Liver (tissue), 8 donors: ENCODE measurements at regions not wholly inside any gene's neighbourhood (a gene's known extent, or its start where the extent isn't known, plus 50 kb on each side); places are given as distances from the start of the nearest gene placed in this dataset.

Source experiments
- DNase-seq: peaks from one replicate; pipeline ENCODE4 v3.0.0-alpha.2; 2017; ENCODE audit warnings: low spot score
- H3K27ac ChIP-seq, 2 donors: one replicate each; pipeline ENCODE4 v1.7.0; 2013; ENCODE audit warnings: inconsistent platforms in 2 of 2, low read length in 2 of 2, control low read depth in 1 of 2, low read depth in 1 of 2, mild to moderate bottlenecking in 1 of 2
- H3K27me3 ChIP-seq, 4 donors: one replicate each; pipeline versions ENCODE4 v1.6.1 to v1.7.0; 2013; ENCODE audit warnings: low read length in 3 of 4, inconsistent platforms in 1 of 4, mild to moderate bottlenecking in 1 of 4, moderate library complexity in 1 of 4; ENCODE audit not compliant: control insufficient read depth in 4 of 4, insufficient read depth in 4 of 4
- H3K36me3 ChIP-seq, 4 donors: one replicate each; pipeline versions ENCODE4 v1.6.1 to v1.7.0; 2013; ENCODE audit warnings: low read length in 3 of 4, mild to moderate bottlenecking in 3 of 4, low read depth in 1 of 4, moderate library complexity in 1 of 4; ENCODE audit not compliant: control insufficient read depth in 4 of 4, insufficient read depth in 3 of 4
- H3K4me1 ChIP-seq, 4 donors: one replicate each; pipeline versions ENCODE4 v1.6.1 to v1.7.0; 2013; ENCODE audit warnings: low read length in 3 of 4, mild to moderate bottlenecking in 3 of 4, moderate library complexity in 1 of 4; ENCODE audit not compliant: control insufficient read depth in 4 of 4, insufficient read depth in 4 of 4
- H3K4me3 ChIP-seq, 3 donors: one replicate each; pipeline versions ENCODE4 v1.6.1 to v1.7.0; 2013; ENCODE audit warnings: low read length in 3 of 3, control low read depth in 1 of 3, low read depth in 1 of 3, mild to moderate bottlenecking in 1 of 3
- H3K9ac ChIP-seq, 2 donors: one replicate each; pipeline ENCODE4 v1.7.0; 2013; ENCODE audit warnings: low read length in 2 of 2, mild to moderate bottlenecking in 2 of 2, moderate library complexity in 2 of 2, control low read depth in 1 of 2, low read depth in 1 of 2
- H3K9me3 ChIP-seq, 4 donors: one replicate each; pipeline versions ENCODE4 v1.6.1 to v1.7.0; 2013; ENCODE audit warnings: low read length in 3 of 4; ENCODE audit not compliant: control insufficient read depth in 4 of 4
- FOXA1 ChIP-seq: IDR thresholded peaks from 2 replicates; pipeline ENCODE4 v1.6.1; 2016; ENCODE audit warnings: antibody characterized with exemption
- GABPA ChIP-seq, 2 donors: IDR thresholded peaks in 1 of 2; conservative IDR thresholded peaks in 1 of 2; 2 replicates each; pipeline ENCODE4 v1.6.1; 2016; ENCODE audit warnings: antibody characterized with exemption in 2 of 2, mild to moderate bottlenecking in 1 of 2, moderate library complexity in 1 of 2
- HNF4A ChIP-seq, 2 donors: conservative IDR thresholded peaks; 2 replicates each; pipeline ENCODE4 v1.6.1; 2016; ENCODE audit warnings: antibody characterized with exemption in 2 of 2, mild to moderate bottlenecking in 2 of 2
- HNF4G ChIP-seq: IDR thresholded peaks from 2 replicates; pipeline ENCODE4 v1.6.1; 2016; ENCODE audit warnings: antibody characterized with exemption
- JUND ChIP-seq, 2 donors: IDR thresholded peaks; 2 replicates each; pipeline ENCODE4 v1.6.1; 2016; ENCODE audit warnings: antibody characterized with exemption in 2 of 2
- NR2F2 ChIP-seq: IDR thresholded peaks from 2 replicates; pipeline ENCODE4 v1.6.1; 2016; ENCODE audit warnings: antibody characterized with exemption
- RAD21 ChIP-seq, 2 donors: IDR thresholded peaks; 2 replicates each; pipeline ENCODE4 v1.6.1; 2016; ENCODE audit warnings: antibody characterized with exemption in 2 of 2, mild to moderate bottlenecking in 2 of 2
- RXRA ChIP-seq, 2 donors: IDR thresholded peaks; 2 replicates each; pipeline ENCODE4 v1.6.1; 2017 to 2018; ENCODE audit warnings: antibody characterized with exemption in 2 of 2, mild to moderate bottlenecking in 1 of 2
- SP1 ChIP-seq: IDR thresholded peaks from 2 replicates; pipeline ENCODE4 v1.6.1; 2018; ENCODE audit warnings: antibody characterized with exemption, mild to moderate bottlenecking
- YY1 ChIP-seq: IDR thresholded peaks from 2 replicates; pipeline ENCODE4 v1.6.1; 2016; ENCODE audit warnings: antibody characterized with exemption, mild to moderate bottlenecking
- WGBS: extraction: QIAGEN DNeasy Blood & Tissue Kit; methylation state at CpG from one replicate; pipeline ENCODE4 v1.1.7; 2013; 5-methylcytosine and 5-hydroxymethylcytosine counted together
- TF ChIP-seq, protein P1 (sequence below): IDR thresholded peaks from 2 replicates; pipeline ENCODE4 v1.6.1; 2016; ENCODE audit warnings: antibody characterized with exemption, mild to moderate bottlenecking
- TF ChIP-seq, protein P2 (sequence below): IDR thresholded peaks from 2 replicates; pipeline ENCODE4 v1.6.1; 2016; ENCODE audit warnings: antibody characterized with exemption
- TF ChIP-seq, protein P3 (sequence below): IDR thresholded peaks from 2 replicates; pipeline ENCODE4 v1.6.1; 2016; ENCODE audit warnings: antibody characterized with exemption
- TF ChIP-seq, protein P4 (sequence below): fragments of 150-350 bp; IDR thresholded peaks from 2 replicates; pipeline ENCODE4 v1.5.1; 2017; ENCODE audit warnings: improper control_type of control experiment, low read depth, low read length; ENCODE audit not compliant: missing input control
- donor health status: healthy.
- donor health status: healthy.
- donor health status: healthy.
- donor health status: healthy.
- donor health status: healthy.

DNA sequence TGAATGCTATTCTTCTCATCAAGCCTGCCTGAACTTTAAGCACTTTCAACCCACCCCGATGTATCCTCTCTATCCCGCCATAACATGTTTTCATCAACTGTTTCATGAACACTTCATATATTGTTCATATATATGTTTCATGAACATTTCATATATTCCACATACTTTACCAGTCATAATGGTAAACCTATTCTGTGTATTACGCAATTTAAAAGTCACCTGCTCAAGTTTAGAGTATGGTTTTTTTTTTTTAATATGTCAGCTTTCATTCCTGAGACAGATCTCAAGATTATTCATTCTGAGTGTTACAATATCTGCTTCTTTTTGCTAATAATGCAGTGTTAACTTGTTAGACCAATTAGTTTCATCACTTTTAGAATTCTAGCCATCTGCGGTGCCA is 140.7 kb downstream of the SIPA1L2 start (continued):
- TF ChIP-seq, protein P1, sequence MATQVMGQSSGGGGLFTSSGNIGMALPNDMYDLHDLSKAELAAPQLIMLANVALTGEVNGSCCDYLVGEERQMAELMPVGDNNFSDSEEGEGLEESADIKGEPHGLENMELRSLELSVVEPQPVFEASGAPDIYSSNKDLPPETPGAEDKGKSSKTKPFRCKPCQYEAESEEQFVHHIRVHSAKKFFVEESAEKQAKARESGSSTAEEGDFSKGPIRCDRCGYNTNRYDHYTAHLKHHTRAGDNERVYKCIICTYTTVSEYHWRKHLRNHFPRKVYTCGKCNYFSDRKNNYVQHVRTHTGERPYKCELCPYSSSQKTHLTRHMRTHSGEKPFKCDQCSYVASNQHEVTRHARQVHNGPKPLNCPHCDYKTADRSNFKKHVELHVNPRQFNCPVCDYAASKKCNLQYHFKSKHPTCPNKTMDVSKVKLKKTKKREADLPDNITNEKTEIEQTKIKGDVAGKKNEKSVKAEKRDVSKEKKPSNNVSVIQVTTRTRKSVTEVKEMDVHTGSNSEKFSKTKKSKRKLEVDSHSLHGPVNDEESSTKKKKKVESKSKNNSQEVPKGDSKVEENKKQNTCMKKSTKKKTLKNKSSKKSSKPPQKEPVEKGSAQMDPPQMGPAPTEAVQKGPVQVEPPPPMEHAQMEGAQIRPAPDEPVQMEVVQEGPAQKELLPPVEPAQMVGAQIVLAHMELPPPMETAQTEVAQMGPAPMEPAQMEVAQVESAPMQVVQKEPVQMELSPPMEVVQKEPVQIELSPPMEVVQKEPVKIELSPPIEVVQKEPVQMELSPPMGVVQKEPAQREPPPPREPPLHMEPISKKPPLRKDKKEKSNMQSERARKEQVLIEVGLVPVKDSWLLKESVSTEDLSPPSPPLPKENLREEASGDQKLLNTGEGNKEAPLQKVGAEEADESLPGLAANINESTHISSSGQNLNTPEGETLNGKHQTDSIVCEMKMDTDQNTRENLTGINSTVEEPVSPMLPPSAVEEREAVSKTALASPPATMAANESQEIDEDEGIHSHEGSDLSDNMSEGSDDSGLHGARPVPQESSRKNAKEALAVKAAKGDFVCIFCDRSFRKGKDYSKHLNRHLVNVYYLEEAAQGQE = no peak
- TF ChIP-seq SP1 (no peak), HNF4A (conservative IDR thresholded peaks at IDR 0.05) (no peak)

DNA sequence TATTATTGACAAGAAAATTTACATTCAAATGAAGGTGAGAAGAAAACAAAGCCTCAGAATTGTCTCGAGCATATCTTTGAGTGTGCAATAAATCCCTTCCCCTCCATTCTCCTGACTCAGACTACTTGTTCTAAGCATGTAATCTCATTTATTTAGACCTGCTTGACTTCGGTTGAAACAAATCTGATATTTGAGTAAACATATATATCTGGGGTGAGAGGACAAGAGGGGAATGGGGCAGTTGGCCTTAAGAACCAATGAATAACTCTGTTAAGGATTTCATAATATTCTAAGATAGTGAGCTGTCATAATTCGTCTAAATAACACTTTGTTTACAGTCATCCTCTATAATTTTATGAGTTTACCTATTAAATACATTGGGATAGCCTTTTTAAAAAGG is 142.7 kb downstream of the SIPA1L2 start:
- H3K4me3 ChIP-seq = no peak overlapping the region
- TF ChIP-seq, protein P2, sequence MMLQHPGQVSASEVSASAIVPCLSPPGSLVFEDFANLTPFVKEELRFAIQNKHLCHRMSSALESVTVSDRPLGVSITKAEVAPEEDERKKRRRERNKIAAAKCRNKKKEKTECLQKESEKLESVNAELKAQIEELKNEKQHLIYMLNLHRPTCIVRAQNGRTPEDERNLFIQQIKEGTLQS = no peak
- TF ChIP-seq RXRA (IDR thresholded peaks at IDR 0.05) (no peak), HNF4G (no peak), RAD21 (IDR thresholded peaks at IDR 0.05) (no peak), SP1 (no peak), NR2F2 (no peak), GABPA (IDR thresholded peaks at IDR 0.05 in 1 of 2, conservative IDR thresholded peaks at IDR 0.05 in 1 of 2) (no peak), JUND (IDR thresholded peaks at IDR 0.05) (no peak), HNF4A (conservative IDR thresholded peaks at IDR 0.05) (no peak), YY1 (no peak), FOXA1 (no peak)
- TF ChIP-seq, protein P3, sequence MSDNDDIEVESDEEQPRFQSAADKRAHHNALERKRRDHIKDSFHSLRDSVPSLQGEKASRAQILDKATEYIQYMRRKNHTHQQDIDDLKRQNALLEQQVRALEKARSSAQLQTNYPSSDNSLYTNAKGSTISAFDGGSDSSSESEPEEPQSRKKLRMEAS = no peak
- TF ChIP-seq, protein P1 = no peak
- TF ChIP-seq, protein P4, sequence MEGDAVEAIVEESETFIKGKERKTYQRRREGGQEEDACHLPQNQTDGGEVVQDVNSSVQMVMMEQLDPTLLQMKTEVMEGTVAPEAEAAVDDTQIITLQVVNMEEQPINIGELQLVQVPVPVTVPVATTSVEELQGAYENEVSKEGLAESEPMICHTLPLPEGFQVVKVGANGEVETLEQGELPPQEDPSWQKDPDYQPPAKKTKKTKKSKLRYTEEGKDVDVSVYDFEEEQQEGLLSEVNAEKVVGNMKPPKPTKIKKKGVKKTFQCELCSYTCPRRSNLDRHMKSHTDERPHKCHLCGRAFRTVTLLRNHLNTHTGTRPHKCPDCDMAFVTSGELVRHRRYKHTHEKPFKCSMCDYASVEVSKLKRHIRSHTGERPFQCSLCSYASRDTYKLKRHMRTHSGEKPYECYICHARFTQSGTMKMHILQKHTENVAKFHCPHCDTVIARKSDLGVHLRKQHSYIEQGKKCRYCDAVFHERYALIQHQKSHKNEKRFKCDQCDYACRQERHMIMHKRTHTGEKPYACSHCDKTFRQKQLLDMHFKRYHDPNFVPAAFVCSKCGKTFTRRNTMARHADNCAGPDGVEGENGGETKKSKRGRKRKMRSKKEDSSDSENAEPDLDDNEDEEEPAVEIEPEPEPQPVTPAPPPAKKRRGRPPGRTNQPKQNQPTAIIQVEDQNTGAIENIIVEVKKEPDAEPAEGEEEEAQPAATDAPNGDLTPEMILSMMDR = no peak
- WGBS = 83% methylated on average over 3 of the region's 3 CpGs
- H3K27ac ChIP-seq = no peak overlapping the region
- peaks cover 0 to 4% (median 2%) of the 10 kb centered on the region in 4 donors for H3K36me3 ChIP-seq
- no peaks in the 10 kb centered on the region for H3K27me3 ChIP-seq
- DNase-seq = no peak
- H3K9ac ChIP-seq = no peak overlapping the region
- H3K9me3 ChIP-seq = no peaks in the 10 kb centered on the region
- no peaks in the 10 kb centered on the region for H3K4me1 ChIP-seq
